Ectodermal cell (in vitro differentiated cells): ENCODE measurements at regions not wholly inside any gene's neighbourhood (a gene's known extent, or its start where the extent isn't known, plus 50 kb on each side); places are given as distances from the start of the nearest gene placed in this dataset.

Source experiments
- H3K27ac ChIP-seq: 2 replicates; pipeline ENCODE4 v1.7.0; 2013; ENCODE audit warnings: mild to moderate bottlenecking, low read depth, low read length; ENCODE audit not compliant: insufficient read depth, poor library complexity, severe bottlenecking
- H3K27me3 ChIP-seq: 2 replicates; pipeline ENCODE4 v1.7.0; 2013; ENCODE audit warnings: mild to moderate bottlenecking, low read length; ENCODE audit not compliant: insufficient read depth, control insufficient read depth, poor library complexity, severe bottlenecking
- H3K36me3 ChIP-seq: one replicate; pipeline ENCODE4 v1.7.0; 2013; ENCODE audit warnings: low read length; ENCODE audit not compliant: control insufficient read depth, insufficient read depth
- H3K4me1 ChIP-seq: one replicate; pipeline ENCODE4 v1.7.0; 2013; ENCODE audit warnings: low read length; ENCODE audit not compliant: control insufficient read depth, insufficient read depth
- H3K4me3 ChIP-seq: 2 replicates; pipeline ENCODE4 v1.7.0; 2013; ENCODE audit warnings: low read depth, low read length, control low read depth; ENCODE audit not compliant: insufficient read depth
- H3K9me3 ChIP-seq: 2 replicates; pipeline ENCODE4 v1.7.0; 2013; ENCODE audit warnings: mild to moderate bottlenecking, low read length, moderate library complexity; ENCODE audit not compliant: control insufficient read depth
- WGBS, 2 experiments: methylation state at CpG; one replicate each; pipeline ENCODE4 v1.1.7; 2013; ENCODE audit warnings: missing lambda C conversion rate in 2 of 2; 5-methylcytosine and 5-hydroxymethylcytosine counted together

GRCh38 chr5:116674881-116675625, 100.4 kb upstream of the SEMA6A start:
- no peaks in the 10 kb centered on the region for H3K27me3 ChIP-seq
- no peak overlapping the region for H3K4me3 ChIP-seq
- 94% methylated on average over 6 of the region's 6 CpGs for WGBS, 2 experiments
- no peak overlapping the region for H3K27ac ChIP-seq
- H3K9me3 ChIP-seq, result no peaks in the 10 kb centered on the region
- no peaks in the 10 kb centered on the region for H3K36me3 ChIP-seq
- H3K4me1 ChIP-seq, result peaks cover 7% of the 10 kb centered on the region

DNA sequence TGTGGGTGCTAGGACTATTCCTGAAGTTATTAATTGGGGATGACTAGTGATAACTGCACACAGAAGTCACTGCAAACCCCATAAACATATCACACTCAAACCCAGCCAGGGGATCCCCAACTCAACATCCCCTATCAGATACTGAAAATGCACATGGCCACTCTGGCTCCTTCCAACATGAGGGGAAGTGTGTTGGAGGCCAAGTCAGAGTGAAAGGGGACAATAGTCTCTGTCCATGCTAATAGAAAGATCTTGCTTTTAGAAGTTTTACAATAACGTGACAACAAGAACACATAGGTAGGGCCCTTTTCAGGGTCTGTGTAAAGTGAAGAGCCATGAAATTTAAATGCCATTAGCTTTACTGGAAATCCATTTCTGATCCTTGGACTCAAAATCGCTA, 98.8 kb upstream of the SEMA6A start:
- H3K4me1 ChIP-seq, result peaks cover 7% of the 10 kb centered on the region
- WGBS, 2 experiments, result 94 to 96% methylated on average over 2 of the region's 2 CpGs

DNA sequence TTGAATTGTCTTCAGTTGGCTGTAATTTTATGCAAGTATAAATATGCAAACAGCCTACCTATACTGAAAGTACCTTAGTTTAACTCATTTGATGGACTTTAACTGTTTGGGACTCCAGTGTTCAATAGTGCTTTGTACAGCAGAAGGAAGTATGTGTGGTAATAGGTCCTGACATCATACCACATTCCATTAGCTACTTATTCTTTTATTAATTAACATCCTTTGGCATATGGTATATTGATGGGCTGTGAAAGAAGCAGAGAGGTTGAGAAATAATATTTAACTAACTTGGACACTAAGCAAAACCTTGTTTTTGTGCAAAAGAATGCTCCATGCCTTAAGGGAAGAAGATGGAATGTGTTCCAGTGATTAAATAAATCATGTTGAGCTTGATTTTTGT, 97.6 kb upstream of the SEMA6A start:
- Histone ChIP-seq H3K27ac (no peak overlapping the region), H3K4me3 (no peak overlapping the region), H3K27me3 (no peaks in the 10 kb centered on the region), H3K36me3 (no peaks in the 10 kb centered on the region), H3K4me1 (peaks cover 7% of the 10 kb centered on the region), H3K9me3 (no peaks in the 10 kb centered on the region)

More for the DNA sequence above, 98.8 kb upstream of the SEMA6A start:
- H3K4me3 ChIP-seq, result no peak overlapping the region
- no peak overlapping the region for H3K27ac ChIP-seq
- H3K27me3 ChIP-seq, result no peaks in the 10 kb centered on the region
- H3K36me3 ChIP-seq, result no peaks in the 10 kb centered on the region
- no peaks in the 10 kb centered on the region for H3K9me3 ChIP-seq

- Histone ChIP-seq H3K9me3 (no peaks in the 10 kb centered on the region), H3K27ac (no peak overlapping the region), H3K27me3 (no peaks in the 10 kb centered on the region), H3K4me3 (no peak overlapping the region), H3K36me3 (no peaks in the 10 kb centered on the region), H3K4me1 (peaks cover 7% of the 10 kb centered on the region)
- 80 to 92% methylated on average over 1 of the region's 1 CpG for WGBS, 2 experiments
Observed at GRCh38 chr5:116671211-116671736, 96.7 kb upstream of the SEMA6A start.

- no peak overlapping the region for H3K4me3 ChIP-seq
- no peaks in the 10 kb centered on the region for H3K27me3 ChIP-seq
- H3K36me3 ChIP-seq, result no peaks in the 10 kb centered on the region
- H3K9me3 ChIP-seq, result no peaks in the 10 kb centered on the region
- 97 to 98% methylated on average over 4 of the region's 4 CpGs for WGBS, 2 experiments
- no peak overlapping the region for H3K27ac ChIP-seq
- peaks cover 7% of the 10 kb centered on the region for H3K4me1 ChIP-seq
Observed at GRCh38 chr5:116669261-116670031, 94.8 kb upstream of the SEMA6A start.

DNA sequence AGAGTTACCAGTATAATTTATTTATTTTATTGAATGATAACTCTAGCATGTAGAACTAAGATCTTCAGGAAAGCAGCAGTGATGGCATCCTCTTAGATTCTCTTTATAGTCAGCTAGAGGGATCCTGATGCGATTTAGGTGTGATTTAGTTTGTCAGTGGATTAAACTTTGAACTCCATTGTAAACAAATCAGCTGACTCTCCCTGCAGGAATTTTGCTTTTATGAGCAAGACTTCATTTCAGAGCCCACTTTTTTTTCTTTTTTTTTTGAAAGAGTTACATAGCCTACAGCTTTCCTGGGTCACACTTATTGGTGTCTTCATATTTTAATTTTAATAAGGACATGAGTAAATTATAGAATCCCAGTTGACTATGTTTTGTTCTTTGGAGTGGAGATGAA, 93.8 kb upstream of the SEMA6A start:
- Histone ChIP-seq H3K36me3 (no peaks in the 10 kb centered on the region), H3K9me3 (no peaks in the 10 kb centered on the region)

DNA sequence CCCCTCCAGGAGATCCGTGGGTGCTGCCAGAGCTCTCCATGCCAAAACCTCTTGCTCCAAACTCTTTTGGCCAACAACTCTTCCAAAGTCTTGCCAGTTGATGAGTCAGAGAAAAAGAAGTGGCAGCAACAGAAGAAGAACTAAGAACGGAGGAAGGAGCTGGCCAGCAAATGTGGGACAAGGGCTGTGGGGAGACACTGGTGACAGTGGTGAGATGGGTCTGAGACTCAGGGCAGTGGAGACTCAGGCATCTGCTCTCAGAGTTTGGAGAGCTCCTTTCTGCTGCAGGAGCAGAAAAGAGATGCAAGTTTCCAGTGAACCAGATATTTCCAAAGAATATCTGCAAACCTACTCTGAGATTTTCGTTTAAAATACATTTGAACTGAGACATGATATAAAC, 92.3 kb upstream of the SEMA6A start:
- Histone ChIP-seq H3K36me3 (no peaks in the 10 kb centered on the region), H3K4me3 (no peak overlapping the region), H3K9me3 (no peaks in the 10 kb centered on the region), H3K4me1 (peaks cover 7% of the 10 kb centered on the region), H3K27me3 (no peaks in the 10 kb centered on the region), H3K27ac (no peak overlapping the region)
- WGBS, 2 experiments, result 83 to 91% methylated on average over 3 of the region's 3 CpGs

More for the DNA sequence above, 93.8 kb upstream of the SEMA6A start:
- no peak overlapping the region for H3K27ac ChIP-seq
- peaks cover 7% of the 10 kb centered on the region for H3K4me1 ChIP-seq
- 60 to 94% methylated on average over 1 of the region's 1 CpG for WGBS, 2 experiments
- H3K27me3 ChIP-seq, result no peaks in the 10 kb centered on the region
- no peak overlapping the region for H3K4me3 ChIP-seq

DNA sequence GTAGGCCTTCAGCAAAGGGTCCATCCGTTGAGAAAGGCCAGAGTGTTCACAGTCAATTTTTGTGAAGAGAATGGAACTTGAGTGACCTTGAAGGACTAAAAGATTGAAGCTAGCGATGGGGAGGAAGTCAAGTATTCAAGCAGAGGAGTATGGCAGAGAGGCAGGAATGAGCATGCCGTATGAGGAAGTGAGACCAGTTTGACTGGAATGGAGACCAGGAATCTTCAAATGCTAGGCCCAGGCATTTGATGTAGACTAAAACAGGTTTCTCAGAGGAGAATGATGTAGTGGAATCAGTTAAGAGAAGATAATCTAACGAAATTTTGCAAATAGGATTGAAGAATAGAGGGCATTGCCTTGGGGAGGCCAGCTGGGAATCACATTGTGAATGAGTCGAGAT, 90.4 kb upstream of the SEMA6A start:
- 85 to 87% methylated on average over 5 of the region's 5 CpGs for WGBS, 2 experiments

DNA sequence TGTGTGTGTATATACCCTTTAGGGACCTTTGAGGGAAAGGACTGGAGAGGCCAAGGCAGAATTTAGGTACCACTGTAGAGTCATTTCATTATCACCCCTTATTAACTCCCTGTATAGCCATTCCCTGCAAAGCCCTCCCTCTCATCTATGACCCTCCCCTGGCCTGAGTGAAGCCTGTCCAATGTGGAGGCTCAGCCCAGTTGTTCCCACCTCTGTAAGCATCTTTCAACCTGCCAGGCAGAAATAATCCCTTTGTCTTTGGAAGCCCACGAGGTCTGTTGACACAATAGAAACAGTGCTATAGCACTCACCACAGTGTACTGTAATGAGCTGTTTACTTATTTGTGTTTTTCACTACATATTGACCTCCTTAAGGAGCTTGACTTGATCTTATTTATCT, 88.5 kb upstream of the SEMA6A start:
- peaks cover 4% of the 10 kb centered on the region for H3K36me3 ChIP-seq
- 65 to 71% methylated on average over 1 of the region's 1 CpG for WGBS, 2 experiments

More for the DNA sequence above, 90.4 kb upstream of the SEMA6A start:
- H3K27me3 ChIP-seq, result no peaks in the 10 kb centered on the region
- no peak overlapping the region for H3K4me3 ChIP-seq
- H3K36me3 ChIP-seq, result peaks cover 4% of the 10 kb centered on the region
- H3K27ac ChIP-seq, result no peak overlapping the region
- no peaks in the 10 kb centered on the region for H3K9me3 ChIP-seq
- H3K4me1 ChIP-seq, result no peaks in the 10 kb centered on the region

DNA sequence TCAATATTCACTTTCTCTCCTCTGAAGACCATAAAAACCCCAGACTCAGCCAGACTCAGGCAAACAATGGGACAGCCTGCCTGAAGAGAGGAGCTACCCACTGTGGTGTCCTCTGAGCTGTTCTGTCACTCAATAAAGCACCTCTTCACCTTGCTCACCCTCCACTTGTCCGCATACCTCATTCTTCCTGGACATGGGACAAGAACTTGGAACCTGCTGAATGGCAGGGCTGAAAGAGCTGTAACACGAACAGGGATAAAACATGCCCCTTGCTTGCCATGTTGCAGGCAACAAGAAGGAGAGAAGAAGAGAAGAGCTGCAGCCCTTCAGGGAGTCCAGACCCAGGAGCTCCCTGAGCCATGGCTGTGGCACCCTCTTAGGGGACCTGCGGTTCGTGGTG, 86.8 kb upstream of the SEMA6A start:
- Histone ChIP-seq H3K36me3 (peaks cover 4% of the 10 kb centered on the region), H3K4me1 (peaks cover 3% of the 10 kb centered on the region), H3K27me3 (no peaks in the 10 kb centered on the region), H3K9me3 (no peaks in the 10 kb centered on the region), H3K4me3 (no peak overlapping the region), H3K27ac (no peak overlapping the region)
- 86 to 87% methylated on average over 4 of the region's 4 CpGs for WGBS, 2 experiments

More for the DNA sequence above, 88.5 kb upstream of the SEMA6A start:
- Histone ChIP-seq H3K4me1 (no peaks in the 10 kb centered on the region), H3K27me3 (no peaks in the 10 kb centered on the region), H3K27ac (no peak overlapping the region), H3K9me3 (no peaks in the 10 kb centered on the region), H3K4me3 (no peak overlapping the region)
